K562 (cell line): ENCODE measurements at regions not wholly inside any gene's neighbourhood (a gene's known extent, or its start where the extent isn't known, plus 50 kb on each side); places are given as distances from the start of the nearest gene placed in this dataset.

ENCODE experiments used
- ATAC-seq: fragments of 200-7000 bp; cut with Tn5 transposase; 3 replicates; pipeline ENCODE4 v1.9.1; 2020; ENCODE audit warnings: moderate library complexity
- BruUV-seq: library from RNA; stranded (reverse); fragments of 400-500 nt; replicated peaks from 2 replicates; lab custom pipeline; 2021; lab: Mats Ljungman, UMichigan
- CTCF ChIA-PET: fragments of 300-600 bp; formaldehyde crosslinking; extraction: SDS; loops from one replicate; lab custom pipeline; 2021; ENCODE audit warnings: low intra/inter-chr PET ratio; lab: Yijun Ruan, JAX
- POLR2A ChIA-PET: fragments of 300-600, 350-650 bp; sonication (Branson Sonifier 250); formaldehyde crosslinking; extraction: SDS; loops from one replicate; lab custom pipeline; 2021; ENCODE audit warnings: antibody characterized with exemption, inconsistent platforms; lab: Yijun Ruan, JAX
- DNase-seq, 4 experiments: peaks; one replicate each; pipeline versions ENCODE4 v3.0.0 to v3.0.0-alpha.2; 2011 to 2018; ENCODE audit warnings: low spot score in 3 of 4, mixed read lengths in 3 of 4; ENCODE audit errors: extremely low read depth in 1 of 4
- FAIRE-seq: peaks from 2 replicates; lab custom pipeline; 2011; peaks lifted over from hg19 to GRCh38; lab: Jason Lieb, UNC
- H2AFZ ChIP-seq: 2 replicates; pipeline ENCODE4 v1.6.0; 2011; ENCODE audit warnings: low read depth, low read length, control low read depth, inconsistent platforms
- H3K27ac ChIP-seq: fragments of 200-600 bp; 3 replicates; pipeline ENCODE4 v1.8.0; 2011; ENCODE audit warnings: low read depth, mild to moderate bottlenecking, control low read depth, inconsistent platforms, low read length, moderate library complexity, mixed read lengths; ENCODE audit errors: extremely low read depth
- H3K27me3 ChIP-seq, 2 experiments: fragments of 300-600 bp in 1 of 2; 2 replicates in 1 of 2; 3 replicates in 1 of 2; pipeline versions ENCODE4 v1.6.0 to v1.8.0; 2011; ENCODE audit warnings: inconsistent platforms in 2 of 2, low read length in 2 of 2, mild to moderate bottlenecking in 1 of 2, mixed read lengths in 1 of 2, moderate library complexity in 1 of 2; ENCODE audit not compliant: control insufficient read depth in 2 of 2, insufficient read depth in 2 of 2
- H3K36me3 ChIP-seq: fragments of 300-600 bp; 3 replicates; pipeline ENCODE4 v1.8.0; 2011; ENCODE audit warnings: mild to moderate bottlenecking, low read length, inconsistent platforms; ENCODE audit not compliant: control insufficient read depth, insufficient read depth
- H3K4me1 ChIP-seq, 2 experiments: fragments of 200-600 bp in 1 of 2; replicated peaks in 1 of 2; 2 replicates in 1 of 2; 3 replicates in 1 of 2; pipeline versions ENCODE4 v1.5.1 to v1.8.0; 2011; ENCODE audit warnings: inconsistent platforms in 2 of 2, low read length in 2 of 2, mild to moderate bottlenecking in 1 of 2, mixed read lengths in 1 of 2, moderate library complexity in 1 of 2; ENCODE audit not compliant: control insufficient read depth in 2 of 2, insufficient read depth in 2 of 2
- H3K4me2 ChIP-seq: 2 replicates; pipeline ENCODE4 v1.6.1; 2011; ENCODE audit warnings: low read length, control low read depth, inconsistent platforms, mixed read lengths; ENCODE audit not compliant: insufficient read depth
- H3K4me3 ChIP-seq: fragments of 200-600 bp; sonication (generic), shearing (Covaris generic); 2 replicates; pipeline ENCODE4 v1.5.1; 2016; ENCODE audit warnings: control low read depth, inconsistent platforms
- H3K79me2 ChIP-seq: fragments of 200-600 bp; 3 replicates; pipeline ENCODE4 v1.8.0; 2011; ENCODE audit warnings: low read length, inconsistent platforms; ENCODE audit not compliant: control insufficient read depth, insufficient read depth
- H3K9ac ChIP-seq, 2 experiments: 2 replicates each; pipeline versions ENCODE4 v1.6.0 to v1.6.1; 2011; ENCODE audit warnings: low read depth in 2 of 2, low read length in 2 of 2, control low read depth in 1 of 2, inconsistent platforms in 1 of 2, mild to moderate bottlenecking in 1 of 2, mixed read lengths in 1 of 2; ENCODE audit not compliant: insufficient read depth in 1 of 2
- H3K9me1 ChIP-seq: one replicate; pipeline ENCODE4 v1.6.0; 2011; ENCODE audit warnings: inconsistent platforms, mild to moderate bottlenecking, low read length, moderate library complexity; ENCODE audit not compliant: control insufficient read depth, insufficient read depth
- H3K9me3 ChIP-seq: replicated peaks from 2 replicates; pipeline ENCODE4 v1.5.1; 2011; ENCODE audit warnings: low read depth, low read length, inconsistent platforms; ENCODE audit not compliant: control insufficient read depth, insufficient read depth
- H4K20me1 ChIP-seq: replicated peaks from 2 replicates; pipeline ENCODE4 v1.6.1; 2011; ENCODE audit warnings: low read length, inconsistent platforms, mixed read lengths; ENCODE audit not compliant: control insufficient read depth, insufficient read depth
- ELK1 ChIP-seq: sonication (generic); formaldehyde crosslinking; IDR thresholded peaks from 2 replicates; pipeline ENCODE4 v1.8.1; 2022; ENCODE audit warnings: missing genetic modification reagents
- MYNN ChIP-seq, 2 experiments: sonication (generic); formaldehyde crosslinking in 1 of 2; IDR thresholded peaks; 2 replicates each; pipeline versions ENCODE4 v1.5.0 to v1.6.1; 2016 to 2020; ENCODE audit warnings: antibody characterized with exemption in 1 of 2, missing genetic modification reagents in 1 of 2
- TFAP4 ChIP-seq: sonication (generic); formaldehyde crosslinking; IDR thresholded peaks from 2 replicates; pipeline ENCODE4 v1.8.0; 2022; ENCODE audit warnings: missing genetic modification reagents, mild to moderate bottlenecking, moderate library complexity, borderline replicate concordance
- WGBS: fragments of 100-300 bp; shearing (Covaris generic); methylation state at CpG from one replicate; pipeline ENCODE4 v1.1.6; 2016; ENCODE audit warnings: low coverage, mixed read lengths; ENCODE audit not compliant: insufficient coverage; ENCODE audit errors: missing lambda C conversion rate; 5-methylcytosine and 5-hydroxymethylcytosine counted together
- in situ Hi-C: fragments of 300-500 bp; cut with MboI; formaldehyde crosslinking; loops from 4 replicates; pipeline ENCODE4 v1.15.0; 2018; ENCODE audit warnings: inconsistent platforms, mixed read lengths
- intact Hi-C: fragments of 100-400 bp; cut with micrococcal nuclease; formaldehyde crosslinking; loops from 2 replicates; pipeline ENCODE4 v1.14.2; 2022
- TF ChIP-seq, protein P1 (sequence below), 2 experiments: fragments of 450-650 bp in 1 of 2; sonication (generic) in 1 of 2; formaldehyde crosslinking in 1 of 2; IDR thresholded peaks; 2 replicates each; pipeline versions ENCODE4 v1.7.1 to v1.9.0; 2016 to 2022; ENCODE audit warnings: inconsistent platforms in 1 of 2, mild to moderate bottlenecking in 1 of 2, missing genetic modification reagents in 1 of 2
- TF ChIP-seq, protein P2 (sequence below): sonication (generic); IDR thresholded peaks from 2 replicates; pipeline ENCODE4 v1.6.1; 2016

GRCh38 chr22:22786301-22787115, 101.1 kb upstream of the IGLL5 start:
- under 1% methylated on average over 18 of the region's 18 CpGs for WGBS
- peaks cover 6% of the 10 kb centered on the region for H3K9me1 ChIP-seq
- H3K4me3 ChIP-seq, result no peak overlapping the region
- in situ Hi-C loops, result no loop called here
- peaks cover 39% of the 10 kb centered on the region for H4K20me1 ChIP-seq
- H3K27ac ChIP-seq, result no peak overlapping the region
- H3K4me1 ChIP-seq, result peaks cover 0 to 3% of the 10 kb centered on the region in 2 experiments; a peak in 1 of 5 replicates
- FAIRE-seq, result no peak
- H3K27me3 ChIP-seq, result peaks cover 29 to 30% of the 10 kb centered on the region in 2 experiments; a peak in 4 of 5 replicates
- H3K79me2 ChIP-seq, result no peaks in the 10 kb centered on the region
- no peak for ATAC-seq
- H3K36me3 ChIP-seq, result no peaks in the 10 kb centered on the region
- no TSS peak for BruUV-seq
- intact Hi-C loops, result no loop called here
- POLR2A ChIA-PET, result interaction anchor here (0.7 to 2.6 kb wide), 16 partner anchors 8 to 173 kb away, joined by 3 to 15 read pairs (median 4); no protein-coding TSS in a partner anchor
- CTCF ChIA-PET, result interaction anchor here (0.7 to 6.2 kb wide), 7 partner anchors 16 to 338 kb away, joined by 3 to 69 read pairs (median 4); no protein-coding TSS in a partner anchor
- no peaks in the 10 kb centered on the region for H3K9me3 ChIP-seq
- H3K4me2 ChIP-seq, result no peak overlapping the region
- peak in 1 of 4 experiments; percentile 49 for DNase-seq
- H3K9ac ChIP-seq, result no peak overlapping the region
- H2AFZ ChIP-seq, result no peak overlapping the region
- no peak for TF ChIP-seq MYNN (IDR thresholded peaks at IDR 0.05)
- 0 out of 2 replicates have a peak, but pooled peaks have one; percentile 2 for TF ChIP-seq MYNN (CRISPR knock-in tag; IDR thresholded peaks at IDR 0.05)
- TF ChIP-seq ELK1 (CRISPR knock-in tag), result peak; percentile 47; the same call in 1 of the 2 replicates
- TF ChIP-seq, protein P1, sequence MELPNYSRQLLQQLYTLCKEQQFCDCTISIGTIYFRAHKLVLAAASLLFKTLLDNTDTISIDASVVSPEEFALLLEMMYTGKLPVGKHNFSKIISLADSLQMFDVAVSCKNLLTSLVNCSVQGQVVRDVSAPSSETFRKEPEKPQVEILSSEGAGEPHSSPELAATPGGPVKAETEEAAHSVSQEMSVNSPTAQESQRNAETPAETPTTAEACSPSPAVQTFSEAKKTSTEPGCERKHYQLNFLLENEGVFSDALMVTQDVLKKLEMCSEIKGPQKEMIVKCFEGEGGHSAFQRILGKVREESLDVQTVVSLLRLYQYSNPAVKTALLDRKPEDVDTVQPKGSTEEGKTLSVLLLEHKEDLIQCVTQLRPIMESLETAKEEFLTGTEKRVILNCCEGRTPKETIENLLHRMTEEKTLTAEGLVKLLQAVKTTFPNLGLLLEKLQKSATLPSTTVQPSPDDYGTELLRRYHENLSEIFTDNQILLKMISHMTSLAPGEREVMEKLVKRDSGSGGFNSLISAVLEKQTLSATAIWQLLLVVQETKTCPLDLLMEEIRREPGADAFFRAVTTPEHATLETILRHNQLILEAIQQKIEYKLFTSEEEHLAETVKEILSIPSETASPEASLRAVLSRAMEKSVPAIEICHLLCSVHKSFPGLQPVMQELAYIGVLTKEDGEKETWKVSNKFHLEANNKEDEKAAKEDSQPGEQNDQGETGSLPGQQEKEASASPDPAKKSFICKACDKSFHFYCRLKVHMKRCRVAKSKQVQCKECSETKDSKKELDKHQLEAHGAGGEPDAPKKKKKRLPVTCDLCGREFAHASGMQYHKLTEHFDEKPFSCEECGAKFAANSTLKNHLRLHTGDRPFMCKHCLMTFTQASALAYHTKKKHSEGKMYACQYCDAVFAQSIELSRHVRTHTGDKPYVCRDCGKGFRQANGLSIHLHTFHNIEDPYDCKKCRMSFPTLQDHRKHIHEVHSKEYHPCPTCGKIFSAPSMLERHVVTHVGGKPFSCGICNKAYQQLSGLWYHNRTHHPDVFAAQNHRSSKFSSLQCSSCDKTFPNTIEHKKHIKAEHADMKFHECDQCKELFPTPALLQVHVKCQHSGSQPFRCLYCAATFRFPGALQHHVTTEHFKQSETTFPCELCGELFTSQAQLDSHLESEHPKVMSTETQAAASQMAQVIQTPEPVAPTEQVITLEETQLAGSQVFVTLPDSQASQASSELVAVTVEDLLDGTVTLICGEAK (IDR thresholded peaks at IDR 0.05), result no peak
- TF ChIP-seq, protein P1 (CRISPR knock-in tag; IDR thresholded peaks at IDR 0.05), result 0 out of 2 replicates have a peak, but pooled peaks have one; percentile 12
- TF ChIP-seq, protein P2, sequence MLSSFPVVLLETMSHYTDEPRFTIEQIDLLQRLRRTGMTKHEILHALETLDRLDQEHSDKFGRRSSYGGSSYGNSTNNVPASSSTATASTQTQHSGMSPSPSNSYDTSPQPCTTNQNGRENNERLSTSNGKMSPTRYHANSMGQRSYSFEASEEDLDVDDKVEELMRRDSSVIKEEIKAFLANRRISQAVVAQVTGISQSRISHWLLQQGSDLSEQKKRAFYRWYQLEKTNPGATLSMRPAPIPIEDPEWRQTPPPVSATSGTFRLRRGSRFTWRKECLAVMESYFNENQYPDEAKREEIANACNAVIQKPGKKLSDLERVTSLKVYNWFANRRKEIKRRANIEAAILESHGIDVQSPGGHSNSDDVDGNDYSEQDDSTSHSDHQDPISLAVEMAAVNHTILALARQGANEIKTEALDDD, result 0 out of 2 replicates have a peak, but pooled peaks have one; percentile 16
- TF ChIP-seq TFAP4 (CRISPR knock-in tag), result peak; percentile 28; the same call in 1 of the 2 replicates
